Hepatocyte (in vitro differentiated cells): ENCODE measurements at regions not wholly inside any gene's neighbourhood (a gene's known extent, or its start where the extent isn't known, plus 50 kb on each side); places are given as distances from the start of the nearest gene placed in this dataset.
"Not testable (repeated sequence)": the region's sequence is repeated elsewhere in the genome, so short reads cannot be mapped to it uniquely, and the experiment has no call there.

Experiments
- CTCF ChIP-seq: fragments of 200-600 bp; sonication (generic); IDR thresholded peaks from 2 replicates; pipeline ENCODE4 v1.5.1; 2016; ENCODE audit warnings: antibody characterized with exemption, mild to moderate bottlenecking; ENCODE audit not compliant: poor library complexity
- EZH2 ChIP-seq: fragments of 200-600 bp; sonication (generic); IDR thresholded peaks from 2 replicates; pipeline ENCODE4 v1.6.1; 2016; ENCODE audit warnings: antibody characterized with exemption, mild to moderate bottlenecking, borderline replicate concordance
- EZH2phosphoT487 ChIP-seq: fragments of 200-600 bp; sonication (generic); IDR thresholded peaks from one replicate; pipeline ENCODE4 v1.6.1; 2018; ENCODE audit warnings: antibody characterized with exemption, mild to moderate bottlenecking, low read depth, moderate library complexity; ENCODE audit not compliant: unreplicated experiment, severe bottlenecking

GRCh38 chr5:120147911-120148310 is 316.2 kb upstream of the PRR16 start:
- TF ChIP-seq CTCF, EZH2, EZH2phosphoT487: not testable (repeated sequence)
